Posterior cingulate gyrus (tissue), 11 donors: ENCODE measurements at regions not wholly inside any gene's neighbourhood (a gene's known extent, or its start where the extent isn't known, plus 50 kb on each side); places are given as distances from the start of the nearest gene placed in this dataset.

ENCODE experiments used
- DNase-seq, 10 donors: peaks; one replicate each; pipeline versions ENCODE4 v3.0.0 to v3.0.0-alpha.2; 2020 to 2021; ENCODE audit warnings: mixed read lengths in 3 of 10
- intact Hi-C: fragments of 100-400 bp; cut with DNase I; formaldehyde crosslinking; loops from one replicate; pipeline ENCODE4 v1.15.1; 2023

DNA sequence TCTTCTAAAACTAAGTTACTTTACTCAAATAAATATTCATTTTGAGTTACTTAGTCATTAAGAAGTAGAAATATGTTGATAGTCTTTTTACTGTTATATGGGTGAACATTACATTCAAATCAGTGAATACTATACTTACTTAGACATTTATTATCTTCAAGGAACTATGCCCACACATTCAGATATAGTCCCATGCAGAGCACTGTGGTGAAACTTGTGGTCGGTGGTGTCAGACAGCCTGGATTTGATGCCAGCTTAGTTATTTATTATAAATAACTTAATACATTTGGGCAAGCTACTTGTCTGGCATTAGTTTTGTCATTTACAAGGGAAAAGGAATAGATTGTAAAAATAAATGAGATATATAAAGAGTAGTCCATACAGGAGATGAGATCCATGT, 149.5 kb downstream of the RAP2B start:
- no peak for DNase-seq
- intact Hi-C loops, result loop anchor here (2.0 kb wide), 1 partner anchor 21 kb away; no protein-coding TSS in a partner anchor

DNA sequence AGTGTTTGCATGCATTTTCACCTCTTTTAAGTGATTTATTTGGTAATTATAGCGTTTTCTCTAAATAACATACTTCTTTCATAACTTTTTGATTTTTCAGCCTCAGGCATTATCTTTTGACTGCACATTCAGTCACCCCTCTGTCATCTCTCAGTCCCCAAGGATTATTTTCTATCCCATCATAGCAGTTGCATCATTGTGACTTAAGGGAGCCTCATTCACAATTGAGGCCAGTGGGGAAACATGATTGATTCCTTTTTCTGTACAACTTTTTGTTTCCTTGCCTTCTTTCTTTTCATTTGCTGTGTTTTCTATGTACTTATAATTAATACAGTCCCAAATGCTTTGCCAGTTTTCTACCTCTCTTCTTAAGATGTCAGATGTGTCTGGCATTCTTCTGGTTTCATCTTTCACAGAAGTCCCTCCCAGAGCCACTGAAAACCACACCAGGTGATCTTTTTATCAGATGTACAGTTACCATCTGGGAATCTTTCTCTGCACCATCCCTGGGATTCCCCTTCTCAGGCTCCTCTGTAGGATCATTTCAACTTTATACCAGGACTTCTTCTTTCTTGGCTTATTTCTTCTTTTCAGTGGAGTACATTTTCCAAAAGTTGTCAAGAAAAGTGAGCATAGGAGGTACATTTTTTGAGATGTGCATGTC, 151.4 kb downstream of the RAP2B start:
- intact Hi-C loops, result no loop called here
- DNase-seq, result no peak

DNA sequence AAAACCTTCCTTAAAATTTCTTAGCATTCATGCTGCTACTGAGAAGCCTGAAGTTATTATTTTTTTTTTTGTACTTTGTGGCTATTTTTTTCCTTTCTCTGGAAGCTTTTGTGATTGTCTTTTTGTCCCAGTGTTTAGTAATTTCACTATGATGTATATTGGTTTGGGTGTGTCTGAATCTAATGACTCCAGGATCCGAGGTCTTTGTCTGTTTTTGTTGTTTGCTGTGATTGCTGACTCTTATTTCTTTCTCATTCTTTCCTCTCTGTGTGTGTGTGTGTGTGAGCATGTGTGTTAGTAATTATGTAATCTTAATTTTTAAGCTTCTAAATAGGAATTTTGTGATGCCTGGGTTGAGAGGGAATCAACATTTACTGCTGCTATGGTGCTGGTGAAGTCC, 152.0 kb downstream of the RAP2B start:
- DNase-seq, result no peak
- intact Hi-C loops, result no loop called here

DNA sequence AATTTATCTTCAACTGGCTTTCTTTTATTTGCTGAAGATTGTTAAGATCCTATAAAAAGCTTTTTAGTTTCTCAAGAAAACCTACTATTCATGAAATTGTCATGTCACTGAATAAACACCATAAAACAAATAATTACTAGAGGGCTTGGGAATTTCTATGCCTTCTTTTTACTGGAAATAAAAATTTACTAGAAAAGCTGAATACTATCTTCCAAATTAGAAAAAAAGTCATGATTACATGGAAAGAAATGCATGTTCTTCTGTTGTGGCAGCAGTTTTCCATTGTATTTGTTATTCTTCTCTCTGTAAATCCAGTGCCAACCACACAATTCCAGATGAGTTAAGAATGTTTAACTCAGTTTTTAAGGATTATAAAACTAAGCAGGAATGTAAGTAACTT, 153.8 kb downstream of the RAP2B start:
- no peak for DNase-seq
- intact Hi-C loops, result no loop called here

DNA sequence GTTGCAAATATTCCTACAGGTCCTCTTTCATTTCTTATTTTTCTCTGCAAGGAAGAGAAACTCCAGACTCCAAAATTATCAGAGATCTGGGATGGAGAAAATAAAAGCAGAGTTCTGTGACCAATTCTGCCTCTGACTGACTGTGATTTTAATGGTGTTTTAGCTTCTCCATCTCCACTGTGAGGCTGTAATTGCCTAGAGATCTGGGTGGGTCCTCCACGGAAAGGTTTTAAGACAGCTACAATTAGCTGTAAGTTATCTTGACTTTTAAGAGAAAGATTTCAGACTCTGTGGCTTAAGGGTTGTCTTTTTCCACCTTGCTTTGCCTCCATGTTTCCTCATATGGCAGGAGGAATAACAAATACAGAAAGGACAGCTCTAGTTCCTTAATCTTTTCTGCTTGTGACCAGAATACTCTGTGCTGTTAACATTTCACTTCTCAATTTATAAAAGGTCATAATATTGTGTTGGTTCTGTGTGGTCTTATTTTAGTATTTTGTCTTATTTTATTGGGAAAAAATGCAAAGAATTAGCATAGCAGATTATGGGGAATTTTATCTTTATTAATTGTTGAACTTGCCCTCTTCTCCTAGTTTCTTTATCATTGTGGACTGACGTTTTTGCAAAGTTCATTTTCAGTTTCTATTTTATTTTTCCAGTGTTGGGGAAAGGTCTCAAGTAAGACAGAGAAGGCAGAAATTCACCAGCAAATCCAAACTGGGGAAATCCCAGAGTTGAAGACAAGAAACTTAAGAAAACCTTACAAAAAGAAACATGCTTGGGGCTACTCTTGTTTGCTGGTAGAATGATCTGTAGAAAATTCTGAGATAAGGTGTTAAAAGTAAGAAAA, 157.9 kb downstream of the RAP2B start:
- DNase-seq, result no peak
- intact Hi-C loops, result no loop called here

DNA sequence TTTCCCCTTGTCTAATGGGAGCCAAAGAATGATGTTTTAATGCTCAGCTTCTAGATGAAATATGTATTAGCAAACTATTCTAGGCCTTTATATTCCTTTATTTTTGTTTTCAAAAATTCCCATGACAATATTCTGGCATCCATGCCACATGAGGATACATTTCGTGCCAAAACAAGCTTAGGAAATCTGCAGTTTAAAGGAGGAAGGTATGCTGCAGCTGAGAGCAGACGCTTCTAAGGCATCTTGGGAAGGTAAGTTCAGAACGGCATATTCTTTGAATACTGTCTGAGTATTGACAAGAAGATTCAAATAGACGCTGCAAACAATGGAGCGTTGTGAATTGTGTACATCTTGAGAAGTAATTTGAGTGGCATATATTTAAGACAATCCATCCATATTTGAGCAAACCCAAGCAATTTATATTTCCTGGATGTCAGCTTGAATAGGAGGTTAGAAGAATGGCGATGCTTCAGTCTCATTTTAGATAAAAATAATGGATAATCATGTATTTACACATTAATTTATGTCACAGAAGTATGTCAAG, 158.6 kb downstream of the RAP2B start:
- intact Hi-C loops, result no loop called here
- DNase-seq, result no peak

DNA sequence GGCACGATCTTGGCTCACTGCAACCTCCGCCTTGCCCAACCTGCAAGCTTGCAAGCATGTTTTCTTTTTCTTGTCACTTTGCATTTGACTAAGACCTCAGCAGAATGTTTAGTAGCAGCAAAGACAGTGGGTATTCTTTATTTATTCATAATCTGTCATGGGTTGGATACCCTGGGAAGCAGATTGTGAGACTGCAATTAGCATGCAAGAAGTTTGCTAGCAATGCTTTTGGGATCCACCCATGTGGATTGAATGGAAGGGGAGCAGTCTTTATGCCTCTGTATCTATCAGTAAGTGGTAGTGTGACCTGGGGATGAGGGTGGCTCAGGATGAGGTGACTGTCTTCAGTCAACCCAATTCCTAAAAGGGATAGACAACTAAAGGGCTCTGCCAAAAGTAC, 166.7 kb downstream of the RAP2B start:
- no peak for DNase-seq
- intact Hi-C loops, result no loop called here

- intact Hi-C loops, result no loop called here
- no peak for DNase-seq
Observed at GRCh38 chr3:153330901-153331300, 168.9 kb downstream of the RAP2B start.

- DNase-seq, result no peak
- intact Hi-C loops, result loop anchor here (2.0 kb wide), 1 partner anchor 21 kb away; no protein-coding TSS in a partner anchor
Observed at GRCh38 chr3:153331676-153332075, 169.7 kb downstream of the RAP2B start.

- intact Hi-C loops, result no loop called here
Observed at GRCh38 chr3:153334558-153334957, 172.5 kb downstream of the RAP2B start.

DNA sequence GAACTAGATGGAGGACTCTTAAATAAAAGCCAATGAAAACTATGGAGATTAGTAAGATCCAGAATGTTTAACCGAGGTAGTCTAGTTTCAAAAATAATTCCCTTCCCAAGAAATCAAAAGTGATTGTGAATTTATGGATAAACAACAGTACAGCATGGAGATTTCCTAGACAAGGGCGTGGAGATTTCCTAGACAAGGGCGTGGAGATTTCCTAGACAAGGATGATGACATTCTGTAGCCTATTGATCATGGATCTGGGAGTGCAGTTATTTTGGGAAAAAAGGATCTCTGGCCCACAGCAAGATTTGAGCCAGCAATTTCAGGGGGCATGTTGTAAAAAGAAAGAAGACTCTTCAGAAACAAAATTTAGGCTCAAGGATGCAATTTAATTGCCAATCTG, 175.3 kb downstream of the RAP2B start:
- DNase-seq, result no peak
- intact Hi-C loops, result no loop called here

More at GRCh38 chr3:153334558-153334957, 172.5 kb downstream of the RAP2B start:
- no peak for DNase-seq

- DNase-seq, result no peak
Observed at GRCh38 chr3:153338487-153338886, 176.5 kb downstream of the RAP2B start.

DNA sequence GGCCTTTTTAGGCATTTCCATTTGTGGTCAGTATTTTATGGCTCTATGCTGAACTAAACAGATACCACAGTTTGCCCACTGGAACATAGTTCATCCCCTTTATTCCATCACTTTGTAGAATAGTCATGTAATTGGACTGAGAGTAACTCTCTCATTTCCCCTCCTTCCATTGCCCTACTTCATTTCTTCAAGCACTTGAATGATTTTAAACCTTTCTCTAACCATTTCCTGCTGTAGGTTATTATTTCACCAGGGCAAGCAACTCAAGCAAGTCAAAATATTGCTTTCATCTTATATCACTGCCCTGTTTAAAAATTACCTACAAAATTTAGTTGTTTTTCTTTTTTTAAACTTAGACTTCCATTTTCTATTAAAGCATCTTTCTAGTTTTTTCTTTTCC, 177.0 kb downstream of the RAP2B start:
- DNase-seq, result no peak
- intact Hi-C loops, result no loop called here

More at GRCh38 chr3:153338487-153338886, 176.5 kb downstream of the RAP2B start:
- intact Hi-C loops, result no loop called here

- intact Hi-C loops, result no loop called here
- DNase-seq, result no peak
Observed at GRCh38 chr3:153343988-153344782, 182.2 kb downstream of the RAP2B start.

- no peak for DNase-seq
- intact Hi-C loops, result no loop called here
Observed at GRCh38 chr3:153348457-153349107, 186.6 kb downstream of the RAP2B start.

DNA sequence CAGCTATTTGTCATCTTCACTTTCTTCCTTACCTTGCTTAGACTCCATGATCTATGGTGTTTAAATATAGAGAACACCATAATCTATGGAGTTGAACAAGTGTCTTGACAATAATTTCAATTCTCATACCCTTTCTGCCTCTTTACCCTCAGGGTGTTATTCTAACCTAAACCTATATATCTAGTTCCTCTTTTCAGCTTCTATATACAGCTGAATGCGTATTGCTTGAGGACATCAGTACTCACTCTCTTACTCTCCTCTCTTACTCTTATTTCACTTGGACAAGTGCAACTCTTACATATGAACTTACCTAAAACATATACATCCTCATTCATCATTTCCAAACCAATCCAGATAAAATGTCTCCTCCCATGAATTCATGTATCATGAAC, 187.1 kb downstream of the RAP2B start:
- intact Hi-C loops, result no loop called here

GRCh38 chr3:153350420-153350819, 188.4 kb downstream of the RAP2B start:
- intact Hi-C loops, result no loop called here

More for the DNA sequence above, 187.1 kb downstream of the RAP2B start:
- DNase-seq, result no peak

GRCh38 chr3:153354641-153355040, 192.6 kb downstream of the RAP2B start:
- intact Hi-C loops, result no loop called here
- no peak for DNase-seq

More at GRCh38 chr3:153350420-153350819, 188.4 kb downstream of the RAP2B start:
- DNase-seq, result no peak

GRCh38 chr3:153355559-153355958, 193.5 kb downstream of the RAP2B start:
- DNase-seq, result no peak
- intact Hi-C loops, result no loop called here

DNA sequence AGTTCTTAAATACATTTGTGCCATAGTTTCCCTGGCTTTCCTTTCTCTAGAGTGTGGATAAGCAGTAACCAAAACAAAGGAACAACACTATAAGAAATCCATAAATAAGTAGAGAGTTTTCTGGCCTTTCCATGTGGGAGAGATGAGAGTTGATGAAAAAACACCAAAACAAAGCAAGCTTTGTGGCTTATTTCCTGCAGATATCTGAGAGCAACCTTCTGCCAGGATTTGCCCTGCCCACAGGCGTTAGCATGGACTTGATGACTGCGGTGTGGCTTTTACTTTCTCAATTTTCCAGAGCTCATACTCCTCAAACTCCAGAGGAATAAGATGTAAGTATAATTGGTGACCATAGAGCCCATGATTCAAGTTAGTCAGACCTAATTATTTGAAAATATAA, 194.9 kb downstream of the RAP2B start:
- DNase-seq, result no peak
- intact Hi-C loops, result no loop called here
